Lower leg skin (tissue), 4 donors: ENCODE measurements at regions not wholly inside any gene's neighbourhood (a gene's known extent, or its start where the extent isn't known, plus 50 kb on each side); places are given as distances from the start of the nearest gene placed in this dataset.

ENCODE experiments used
- DNase-seq, 2 donors: peaks; one replicate each; pipeline ENCODE4 v3.0.0-alpha.2; 2019; ENCODE audit warnings: low spot score in 2 of 2
- H3K4me3 ChIP-seq: fragments of 200-600 bp; sonication (generic); 2 replicates; pipeline ENCODE4 v1.5.1; 2017; ENCODE audit warnings: mild to moderate bottlenecking, low read depth; ENCODE audit not compliant: poor library complexity, severe bottlenecking
- CTCF ChIP-seq, 3 donors: fragments of 450-650 bp; IDR thresholded peaks; one replicate each; pipeline ENCODE4 v1.5.1; 2016; ENCODE audit warnings: antibody characterized with exemption in 3 of 3, mild to moderate bottlenecking in 3 of 3, moderate library complexity in 2 of 3
- POLR2A ChIP-seq, 2 donors: fragments of 450-650 bp; IDR thresholded peaks; one replicate each; pipeline ENCODE4 v1.6.1; 2016 to 2017; ENCODE audit warnings: antibody characterized with exemption in 2 of 2, mild to moderate bottlenecking in 1 of 2, moderate library complexity in 1 of 2
- WGBS, 2 donors: methylation state at CpG; one replicate each; pipeline ENCODE4 v1.1.5; 2018; 5-methylcytosine and 5-hydroxymethylcytosine counted together
- intact Hi-C: fragments of 100-400 bp; cut with DNase I; formaldehyde crosslinking; loops from one replicate; pipeline ENCODE4 v1.15.0; 2023; ENCODE audit warnings: low total_unique reads

- TF ChIP-seq CTCF (IDR thresholded peaks at IDR 0.05) (no peak), POLR2A (IDR thresholded peaks at IDR 0.05) (no peak)
- WGBS, 2 donors: 31 to 32% methylated on average over 1 of the region's 1 CpG
- intact Hi-C loops: no loop called here
- DNase-seq: no peak
- no peak overlapping the region for H3K4me3 ChIP-seq
Measured at GRCh38 chr11:37394236-37394870, 796.3 kb upstream of the RAG2 start.

GRCh38 chr11:37391615-37392014 lies 793.6 kb upstream of the RAG2 start:
- intact Hi-C loops: no loop called here
- TF ChIP-seq POLR2A (IDR thresholded peaks at IDR 0.05) (no peak), CTCF (IDR thresholded peaks at IDR 0.05) (no peak)
- WGBS, 2 donors: 68 to 71% methylated on average over 1 of the region's 1 CpG
- DNase-seq: no peak
- H3K4me3 ChIP-seq: no peak overlapping the region

- 53 to 59% methylated on average over 5 of the region's 5 CpGs for WGBS, 2 donors
- DNase-seq: no peak
- intact Hi-C loops: no loop called here
- TF ChIP-seq POLR2A (IDR thresholded peaks at IDR 0.05): no peak
- TF ChIP-seq CTCF (IDR thresholded peaks at IDR 0.05): no peak
- H3K4me3 ChIP-seq: no peak overlapping the region
Measured at GRCh38 chr11:37390576-37391083, 792.6 kb upstream of the RAG2 start.

- intact Hi-C loops: no loop called here
- TF ChIP-seq CTCF (IDR thresholded peaks at IDR 0.05) (no peak), POLR2A (IDR thresholded peaks at IDR 0.05) (no peak)
- 26 to 37% methylated on average over 1 of the region's 1 CpG for WGBS, 2 donors
- DNase-seq: no peak
- no peak overlapping the region for H3K4me3 ChIP-seq
Measured at GRCh38 chr11:37378958-37379357, 780.9 kb upstream of the RAG2 start.

- no peak overlapping the region for H3K4me3 ChIP-seq
- no peak for TF ChIP-seq CTCF (IDR thresholded peaks at IDR 0.05)
- no peak for TF ChIP-seq POLR2A (IDR thresholded peaks at IDR 0.05)
- intact Hi-C loops: no loop called here
- 79 to 86% methylated on average over 2 of the region's 2 CpGs for WGBS, 2 donors
- DNase-seq: no peak
Measured at GRCh38 chr11:37372667-37373066, 774.6 kb upstream of the RAG2 start.
